Peyer's patch (tissue), 4 donors: ENCODE measurements at regions not wholly inside any gene's neighbourhood (a gene's known extent, or its start where the extent isn't known, plus 50 kb on each side); places are given as distances from the start of the nearest gene placed in this dataset.

Experiments used
- POLR2A ChIP-seq, 2 donors: fragments of 450-650 bp; IDR thresholded peaks; one replicate each; pipeline ENCODE4 v1.5.1; 2017; ENCODE audit warnings: antibody characterized with exemption in 2 of 2, mild to moderate bottlenecking in 2 of 2, moderate library complexity in 2 of 2
- TF ChIP-seq, protein P1 (sequence below), 6 experiments: fragments of 450-650 bp in 4 of 6; fragments of 200-600 bp in 2 of 6; sonication (generic) in 1 of 6; IDR thresholded peaks; one replicate each; pipeline ENCODE4 v1.5.1; 2017 to 2019; ENCODE audit warnings: antibody characterized with exemption in 6 of 6, mild to moderate bottlenecking in 3 of 6, moderate library complexity in 1 of 6

DNA sequence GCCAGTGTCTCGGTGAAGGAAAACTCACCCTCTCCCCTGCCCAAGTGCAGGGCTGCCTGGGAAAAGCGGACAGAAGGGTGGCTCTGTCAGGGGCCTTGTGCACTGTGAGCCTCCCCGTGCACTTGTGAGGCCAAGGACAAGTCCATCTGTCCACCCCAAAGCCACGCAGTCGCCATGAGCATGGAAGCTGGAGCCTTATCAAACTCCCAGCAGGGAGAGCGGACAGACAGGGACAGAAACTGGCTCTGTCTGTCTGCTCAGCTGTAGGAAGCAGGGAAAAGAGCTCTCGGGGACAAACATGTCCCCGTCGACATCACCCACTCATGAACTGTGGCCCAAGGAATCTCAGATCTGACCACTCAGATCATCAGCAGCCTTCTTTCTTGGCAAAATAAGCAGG lies 1385.4 kb downstream of the TBC1D22A start:
- TF ChIP-seq POLR2A (IDR thresholded peaks at IDR 0.05): no peak
- TF ChIP-seq, protein P1, sequence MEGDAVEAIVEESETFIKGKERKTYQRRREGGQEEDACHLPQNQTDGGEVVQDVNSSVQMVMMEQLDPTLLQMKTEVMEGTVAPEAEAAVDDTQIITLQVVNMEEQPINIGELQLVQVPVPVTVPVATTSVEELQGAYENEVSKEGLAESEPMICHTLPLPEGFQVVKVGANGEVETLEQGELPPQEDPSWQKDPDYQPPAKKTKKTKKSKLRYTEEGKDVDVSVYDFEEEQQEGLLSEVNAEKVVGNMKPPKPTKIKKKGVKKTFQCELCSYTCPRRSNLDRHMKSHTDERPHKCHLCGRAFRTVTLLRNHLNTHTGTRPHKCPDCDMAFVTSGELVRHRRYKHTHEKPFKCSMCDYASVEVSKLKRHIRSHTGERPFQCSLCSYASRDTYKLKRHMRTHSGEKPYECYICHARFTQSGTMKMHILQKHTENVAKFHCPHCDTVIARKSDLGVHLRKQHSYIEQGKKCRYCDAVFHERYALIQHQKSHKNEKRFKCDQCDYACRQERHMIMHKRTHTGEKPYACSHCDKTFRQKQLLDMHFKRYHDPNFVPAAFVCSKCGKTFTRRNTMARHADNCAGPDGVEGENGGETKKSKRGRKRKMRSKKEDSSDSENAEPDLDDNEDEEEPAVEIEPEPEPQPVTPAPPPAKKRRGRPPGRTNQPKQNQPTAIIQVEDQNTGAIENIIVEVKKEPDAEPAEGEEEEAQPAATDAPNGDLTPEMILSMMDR (IDR thresholded peaks at IDR 0.05): no peak
